ENCODE measurements at regions not wholly inside any gene's neighbourhood (a gene's known extent, or its start where the extent isn't known, plus 50 kb on each side); places are given as distances from the start of the nearest gene placed in this dataset.

DNA sequence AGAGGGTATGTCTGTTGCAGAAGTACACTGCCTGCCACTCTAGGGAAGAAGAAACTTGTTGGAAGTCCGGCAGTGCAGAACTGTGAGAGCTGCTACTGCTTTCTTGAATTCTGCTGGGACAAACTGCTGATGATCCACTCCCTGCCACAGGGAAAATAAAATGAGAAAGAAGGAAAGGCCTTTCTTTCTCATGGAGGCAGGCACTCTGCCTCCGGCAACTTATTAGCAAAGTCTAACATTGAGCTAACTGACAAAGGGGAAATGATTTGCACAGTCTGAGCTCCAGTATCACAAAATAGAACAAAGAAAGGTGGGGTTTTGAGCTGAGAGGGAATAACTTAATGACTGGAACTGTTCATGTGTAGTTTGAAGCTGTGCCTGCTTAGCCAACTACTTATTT is 134.6 kb downstream of the AASDHPPT start:
- TF ChIP-seq POLR2H (tag; IDR thresholded peaks at IDR 0.05; ENCODE audit: low read depth) (no peak), MTF1 (CRISPR knock-in tag; IDR thresholded peaks at IDR 0.05; ENCODE audit: borderline replicate concordance) (no peak), CEBPB (tag; IDR thresholded peaks at IDR 0.05) (no peak), RFX5 (IDR thresholded peaks at IDR 0.05; ENCODE audit: low read depth, low read length) (no peak), TRIM24 (IDR thresholded peaks at IDR 0.05) (no peak), JUN (IDR thresholded peaks at IDR 0.05; ENCODE audit: borderline replicate concordance, low read depth, low read length) (no peak), JUN (CRISPR knock-in tag; IDR thresholded peaks at IDR 0.05; ENCODE audit: borderline replicate concordance) (no peak), CHD1 (IDR thresholded peaks at IDR 0.05; ENCODE audit: low read length) (no peak), POLR2A (conservative IDR thresholded peaks at IDR 0.05) (no peak)
- TF ChIP-seq, protein P1, sequence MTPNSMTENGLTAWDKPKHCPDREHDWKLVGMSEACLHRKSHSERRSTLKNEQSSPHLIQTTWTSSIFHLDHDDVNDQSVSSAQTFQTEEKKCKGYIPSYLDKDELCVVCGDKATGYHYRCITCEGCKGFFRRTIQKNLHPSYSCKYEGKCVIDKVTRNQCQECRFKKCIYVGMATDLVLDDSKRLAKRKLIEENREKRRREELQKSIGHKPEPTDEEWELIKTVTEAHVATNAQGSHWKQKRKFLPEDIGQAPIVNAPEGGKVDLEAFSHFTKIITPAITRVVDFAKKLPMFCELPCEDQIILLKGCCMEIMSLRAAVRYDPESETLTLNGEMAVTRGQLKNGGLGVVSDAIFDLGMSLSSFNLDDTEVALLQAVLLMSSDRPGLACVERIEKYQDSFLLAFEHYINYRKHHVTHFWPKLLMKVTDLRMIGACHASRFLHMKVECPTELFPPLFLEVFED (CRISPR knock-in tag; conservative IDR thresholded peaks at IDR 0.05), result no peak

Measured in K562 (cell line).